ENCODE measurements at regions not wholly inside any gene's neighbourhood (a gene's known extent, or its start where the extent isn't known, plus 50 kb on each side); places are given as distances from the start of the nearest gene placed in this dataset.

DNA sequence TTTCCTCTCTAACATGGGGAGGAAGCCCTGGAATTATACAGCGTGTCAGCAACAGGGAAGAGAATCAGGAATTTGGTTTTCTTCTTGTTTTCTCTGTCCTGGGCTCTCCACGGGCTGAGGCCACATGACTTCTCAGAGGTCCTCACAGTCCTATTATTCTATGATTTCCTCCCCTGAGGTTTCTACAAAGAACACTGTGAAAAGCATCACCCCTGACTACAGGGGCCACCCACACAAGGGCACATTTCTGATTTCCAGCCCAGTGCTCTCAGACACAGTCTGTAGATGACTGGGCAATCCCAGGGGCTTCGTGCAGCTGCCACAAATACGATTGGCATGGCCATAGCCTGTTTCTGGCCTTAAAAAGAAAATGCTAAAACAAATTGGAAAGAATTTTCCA is 284.9 kb downstream of the CEMIP2 start:
- TF ChIP-seq, protein P1, sequence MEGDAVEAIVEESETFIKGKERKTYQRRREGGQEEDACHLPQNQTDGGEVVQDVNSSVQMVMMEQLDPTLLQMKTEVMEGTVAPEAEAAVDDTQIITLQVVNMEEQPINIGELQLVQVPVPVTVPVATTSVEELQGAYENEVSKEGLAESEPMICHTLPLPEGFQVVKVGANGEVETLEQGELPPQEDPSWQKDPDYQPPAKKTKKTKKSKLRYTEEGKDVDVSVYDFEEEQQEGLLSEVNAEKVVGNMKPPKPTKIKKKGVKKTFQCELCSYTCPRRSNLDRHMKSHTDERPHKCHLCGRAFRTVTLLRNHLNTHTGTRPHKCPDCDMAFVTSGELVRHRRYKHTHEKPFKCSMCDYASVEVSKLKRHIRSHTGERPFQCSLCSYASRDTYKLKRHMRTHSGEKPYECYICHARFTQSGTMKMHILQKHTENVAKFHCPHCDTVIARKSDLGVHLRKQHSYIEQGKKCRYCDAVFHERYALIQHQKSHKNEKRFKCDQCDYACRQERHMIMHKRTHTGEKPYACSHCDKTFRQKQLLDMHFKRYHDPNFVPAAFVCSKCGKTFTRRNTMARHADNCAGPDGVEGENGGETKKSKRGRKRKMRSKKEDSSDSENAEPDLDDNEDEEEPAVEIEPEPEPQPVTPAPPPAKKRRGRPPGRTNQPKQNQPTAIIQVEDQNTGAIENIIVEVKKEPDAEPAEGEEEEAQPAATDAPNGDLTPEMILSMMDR (IDR thresholded peaks at IDR 0.05) = no peak
- no peak for TF ChIP-seq POLR2A (IDR thresholded peaks at IDR 0.05)

Data from testis (tissue), 2 donors.